ENCODE measurements at regions not wholly inside any gene's neighbourhood (a gene's known extent, or its start where the extent isn't known, plus 50 kb on each side); places are given as distances from the start of the nearest gene placed in this dataset.
"Not testable (repeated sequence)": the region's sequence is repeated elsewhere in the genome, so short reads cannot be mapped to it uniquely, and the experiment has no call there.

DNA sequence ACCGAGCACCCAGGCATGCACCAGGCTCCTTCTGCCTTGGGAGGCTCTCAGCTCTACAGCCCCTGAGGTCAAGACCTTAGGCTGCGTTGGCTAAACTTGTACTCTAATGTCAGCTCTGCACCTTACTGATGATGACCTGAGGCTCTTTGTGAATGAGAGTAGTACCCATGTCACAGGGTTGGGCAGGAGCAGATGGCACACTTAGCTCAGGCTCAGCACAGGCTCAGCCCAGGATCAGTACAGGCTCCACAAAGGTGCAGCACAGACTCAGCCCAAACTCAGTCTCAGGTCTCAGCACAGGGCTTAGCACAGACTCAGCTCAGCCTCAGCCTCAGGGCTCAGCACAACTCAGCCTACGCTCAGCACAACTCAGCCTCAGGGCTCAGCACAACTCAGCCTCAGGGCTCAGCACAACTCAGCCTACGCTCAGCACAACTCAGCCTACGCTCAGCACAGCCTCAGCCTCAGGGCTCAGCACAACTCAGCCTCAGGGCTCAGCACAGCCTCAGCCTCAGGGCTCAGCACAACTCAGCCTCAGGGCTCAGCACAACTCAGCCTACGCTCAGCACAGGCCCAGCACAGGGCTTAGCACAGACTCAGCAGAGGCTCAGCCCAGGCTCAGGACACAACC is 128.1 kb downstream of the LIMS4 start:
- H3K36me3 Mint-ChIP-seq (ENCODE audit: low read depth); H3K27me3 Mint-ChIP-seq; H3K4me1 Mint-ChIP-seq; H3K27ac Mint-ChIP-seq; H3K4me3 Mint-ChIP-seq; ATAC-seq (replicated peaks); H3K9me3 Mint-ChIP-seq: not testable (repeated sequence)

DNA sequence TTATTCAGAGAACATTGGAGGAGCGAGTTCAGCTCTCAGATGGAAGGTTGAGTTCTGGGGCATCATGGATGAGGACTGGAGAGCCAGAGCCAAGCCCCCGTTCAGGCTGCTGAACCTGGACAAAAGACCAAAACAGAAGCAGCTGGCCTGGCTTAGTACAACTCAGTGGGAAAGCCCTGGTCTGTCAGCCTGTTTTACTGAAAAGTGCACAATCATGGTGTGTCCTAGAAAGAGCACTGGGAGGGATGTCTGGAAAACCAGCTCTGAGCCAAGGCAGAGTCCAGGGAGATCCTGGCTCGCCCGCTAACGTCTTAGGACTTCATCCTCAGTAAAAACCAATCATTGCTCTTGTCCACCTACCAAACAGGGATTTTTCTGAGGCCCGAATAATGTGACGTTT is 129.7 kb upstream of the MTLN start:
- not testable (repeated sequence) for H3K36me3 Mint-ChIP-seq (ENCODE audit: low read depth); ATAC-seq (replicated peaks); H3K4me3 Mint-ChIP-seq; H3K9me3 Mint-ChIP-seq; H3K27ac Mint-ChIP-seq; H3K4me1 Mint-ChIP-seq; H3K27me3 Mint-ChIP-seq

- not testable (repeated sequence) for H3K4me3 Mint-ChIP-seq; ATAC-seq (replicated peaks); H3K27me3 Mint-ChIP-seq; H3K4me1 Mint-ChIP-seq; H3K9me3 Mint-ChIP-seq; H3K36me3 Mint-ChIP-seq (ENCODE audit: low read depth); H3K27ac Mint-ChIP-seq
Observed at GRCh38 chr2:110339126-110339525, 126.8 kb upstream of the MTLN start.

DNA sequence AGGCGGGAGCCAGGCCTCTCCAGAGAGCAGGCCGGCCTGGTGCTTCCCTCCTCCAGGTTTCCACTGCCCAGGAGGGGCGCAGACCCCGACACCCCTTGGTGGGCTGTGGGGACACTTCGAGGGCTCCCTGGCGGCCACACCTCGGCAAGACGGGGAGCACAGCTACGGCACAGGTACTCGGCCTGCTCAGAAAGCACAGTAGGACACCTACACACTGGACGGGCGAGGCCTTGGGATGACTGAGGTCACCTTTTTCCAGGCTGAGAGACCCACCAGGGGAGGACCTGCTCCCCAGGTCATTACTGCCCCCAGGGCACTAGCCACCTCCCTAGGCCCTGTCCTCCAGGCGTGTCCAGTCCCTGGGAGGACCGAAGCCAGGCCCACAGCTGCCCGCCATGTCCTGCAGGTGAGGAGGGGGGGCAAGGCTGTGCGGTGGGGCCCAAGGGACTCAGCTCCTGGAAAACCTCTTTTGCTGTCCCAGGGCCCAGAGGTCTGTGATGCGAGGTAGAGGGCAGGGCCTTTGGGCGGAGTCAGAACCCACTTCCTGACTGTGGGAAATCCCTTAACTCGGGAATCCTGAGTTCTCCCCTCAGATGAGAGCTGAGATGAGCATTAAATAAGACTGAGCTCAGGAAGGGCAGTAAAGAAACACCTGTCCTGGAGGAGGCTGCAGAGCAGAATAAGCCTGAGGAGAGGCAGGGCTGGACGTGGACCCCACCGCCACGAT is 126.1 kb upstream of the MTLN start:
- not testable (repeated sequence) for H3K4me3 Mint-ChIP-seq; H3K27me3 Mint-ChIP-seq; H3K36me3 Mint-ChIP-seq (ENCODE audit: low read depth); H3K27ac Mint-ChIP-seq; H3K9me3 Mint-ChIP-seq; H3K4me1 Mint-ChIP-seq; ATAC-seq (replicated peaks)

- not testable (repeated sequence) for H3K27me3 Mint-ChIP-seq; H3K4me1 Mint-ChIP-seq; H3K27ac Mint-ChIP-seq; H3K9me3 Mint-ChIP-seq; H3K4me3 Mint-ChIP-seq; H3K36me3 Mint-ChIP-seq (ENCODE audit: low read depth); ATAC-seq (replicated peaks)
Observed at GRCh38 chr2:110336071-110336470, 123.7 kb upstream of the MTLN start.

DNA sequence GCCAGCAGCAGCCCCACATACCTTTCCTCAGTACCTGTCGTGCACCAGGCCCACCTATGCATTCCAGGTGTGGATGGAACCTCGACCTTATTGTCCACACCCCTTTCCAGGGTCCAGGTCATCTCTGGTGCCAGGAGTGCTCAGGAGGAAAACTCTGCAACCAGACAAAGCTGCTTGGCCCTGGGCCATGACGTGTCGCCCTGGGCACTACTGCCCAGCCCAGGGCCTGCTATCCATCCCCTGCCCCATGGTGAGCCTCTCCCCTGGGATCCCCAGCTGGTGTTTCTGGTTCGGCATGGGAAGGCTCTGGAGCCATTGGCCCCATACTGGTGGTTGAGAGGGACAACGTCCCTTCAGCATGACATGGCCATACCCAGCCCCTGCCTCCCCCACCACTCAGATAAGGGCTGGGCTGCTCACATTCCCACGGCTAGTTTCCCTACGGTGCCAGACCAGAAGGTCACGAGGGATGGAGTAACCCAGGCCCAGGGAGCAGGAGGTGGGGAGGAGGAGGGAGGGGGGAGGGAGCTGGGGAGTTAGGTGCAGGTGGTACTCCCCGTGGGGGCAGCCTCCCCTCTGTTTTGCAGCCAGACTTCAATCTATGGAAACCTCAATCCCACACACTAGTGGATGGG is 123.2 kb upstream of the MTLN start:
- not testable (repeated sequence) for H3K9me3 Mint-ChIP-seq; H3K36me3 Mint-ChIP-seq (ENCODE audit: low read depth); H3K27ac Mint-ChIP-seq; H3K27me3 Mint-ChIP-seq; H3K4me3 Mint-ChIP-seq; ATAC-seq (replicated peaks); H3K4me1 Mint-ChIP-seq

- ATAC-seq (replicated peaks); H3K36me3 Mint-ChIP-seq (ENCODE audit: low read depth); H3K4me3 Mint-ChIP-seq; H3K9me3 Mint-ChIP-seq; H3K27me3 Mint-ChIP-seq; H3K4me1 Mint-ChIP-seq; H3K27ac Mint-ChIP-seq: not testable (repeated sequence)
Observed at GRCh38 chr2:110333114-110334095, 121.1 kb upstream of the MTLN start.

GRCh38 chr2:110331625-110332024 is 119.3 kb upstream of the MTLN start:
- not testable (repeated sequence) for H3K9me3 Mint-ChIP-seq; H3K27ac Mint-ChIP-seq; H3K4me3 Mint-ChIP-seq; H3K27me3 Mint-ChIP-seq; H3K4me1 Mint-ChIP-seq; H3K36me3 Mint-ChIP-seq (ENCODE audit: low read depth); ATAC-seq (replicated peaks)

DNA sequence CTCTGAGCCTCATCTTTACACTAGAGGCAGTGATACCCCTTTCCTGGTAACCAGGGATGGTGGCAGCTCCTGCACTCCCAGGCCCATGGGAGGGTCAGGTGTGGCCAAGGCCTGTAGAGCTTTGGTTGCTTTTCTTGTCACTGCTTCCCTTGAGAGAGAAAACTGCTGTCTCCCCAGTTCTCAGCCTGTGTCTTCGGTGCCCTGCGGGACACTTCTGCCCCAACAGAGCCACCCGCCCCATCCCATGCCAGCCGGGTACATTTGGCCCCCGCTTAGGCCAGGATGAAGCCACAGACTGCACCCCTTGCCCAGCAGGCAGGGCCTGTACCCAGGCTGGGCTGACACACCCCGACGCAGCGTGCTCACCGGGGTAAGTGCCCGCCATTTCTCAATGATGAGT is 117.4 kb upstream of the MTLN start:
- H3K4me1 Mint-ChIP-seq; H3K27me3 Mint-ChIP-seq; H3K4me3 Mint-ChIP-seq; H3K36me3 Mint-ChIP-seq (ENCODE audit: low read depth); H3K9me3 Mint-ChIP-seq; ATAC-seq (replicated peaks); H3K27ac Mint-ChIP-seq: not testable (repeated sequence)

GRCh38 chr2:110329158-110329557 is 116.8 kb upstream of the MTLN start:
- H3K27ac Mint-ChIP-seq; H3K9me3 Mint-ChIP-seq; H3K4me1 Mint-ChIP-seq; ATAC-seq (replicated peaks); H3K27me3 Mint-ChIP-seq; H3K36me3 Mint-ChIP-seq (ENCODE audit: low read depth); H3K4me3 Mint-ChIP-seq: not testable (repeated sequence)

GRCh38 chr2:110328677-110329076 is 116.3 kb upstream of the MTLN start:
- not testable (repeated sequence) for H3K4me1 Mint-ChIP-seq; ATAC-seq (replicated peaks); H3K27me3 Mint-ChIP-seq; H3K4me3 Mint-ChIP-seq; H3K9me3 Mint-ChIP-seq; H3K27ac Mint-ChIP-seq; H3K36me3 Mint-ChIP-seq (ENCODE audit: low read depth)

DNA sequence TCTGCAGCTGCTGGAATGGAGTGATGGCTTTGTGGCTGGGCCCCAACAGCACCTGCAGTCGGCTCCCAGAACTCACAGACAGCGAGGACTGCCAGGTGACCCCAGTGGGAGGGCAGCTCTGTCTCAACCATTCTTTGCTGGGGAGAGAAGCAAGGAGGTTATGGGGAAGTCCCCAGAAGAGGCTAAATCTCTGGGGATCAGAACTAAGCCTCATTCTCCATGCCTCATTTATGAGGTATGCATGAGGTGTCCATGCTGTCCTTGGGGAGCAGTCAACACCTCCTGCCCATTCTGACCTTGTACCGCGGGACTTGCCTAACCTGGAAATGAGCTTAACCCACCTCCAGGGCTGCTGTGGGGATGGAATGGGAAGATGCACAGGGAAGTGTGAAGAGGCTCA is 111.5 kb upstream of the MTLN start:
- H3K4me3 Mint-ChIP-seq; ATAC-seq (replicated peaks): not testable (repeated sequence)

GRCh38 chr2:110322535-110322934 is 110.2 kb upstream of the MTLN start:
- not testable (repeated sequence) for ATAC-seq (replicated peaks)

More for the DNA sequence above, 111.5 kb upstream of the MTLN start:
- H3K27me3 Mint-ChIP-seq; H3K4me1 Mint-ChIP-seq; H3K27ac Mint-ChIP-seq; H3K9me3 Mint-ChIP-seq; H3K36me3 Mint-ChIP-seq (ENCODE audit: low read depth): not testable (repeated sequence)

DNA sequence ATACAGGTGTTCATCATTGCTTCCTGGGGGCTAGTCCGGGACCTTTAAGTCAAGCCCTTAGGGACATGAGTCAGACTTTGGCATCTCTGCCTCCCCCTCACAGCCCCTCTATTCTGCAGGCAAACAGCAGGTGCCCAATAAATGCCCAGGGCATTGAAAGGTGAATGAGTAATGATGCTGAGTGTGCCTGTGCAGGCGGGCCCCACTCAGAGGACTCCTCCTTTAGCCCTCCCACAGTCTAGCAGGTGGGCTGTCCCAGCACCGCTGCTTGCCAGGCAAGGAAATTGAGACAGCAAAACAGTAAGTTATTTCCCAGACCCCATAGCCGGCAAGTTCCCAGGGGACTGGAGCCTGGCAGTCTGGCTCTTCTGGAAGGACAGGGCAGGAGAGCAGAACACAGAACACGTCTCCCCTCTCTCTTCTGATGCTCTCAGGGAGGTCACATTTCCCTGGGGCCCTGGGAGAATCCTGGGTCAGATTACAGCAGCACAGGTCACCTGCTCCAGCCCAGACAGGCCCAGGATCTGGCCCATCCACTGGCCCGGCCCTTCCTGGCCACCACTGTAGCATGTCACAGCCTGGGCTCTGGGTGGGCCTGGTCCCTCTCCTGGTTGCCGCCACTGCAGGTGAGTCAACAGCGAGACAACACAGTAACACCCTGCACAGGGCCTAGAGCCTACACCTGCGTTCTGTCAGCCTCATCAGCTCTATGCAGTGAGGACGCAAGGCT is 108.7 kb upstream of the MTLN start:
- H3K27me3 Mint-ChIP-seq; H3K36me3 Mint-ChIP-seq (ENCODE audit: low read depth); H3K4me1 Mint-ChIP-seq; H3K4me3 Mint-ChIP-seq; ATAC-seq (replicated peaks); H3K27ac Mint-ChIP-seq; H3K9me3 Mint-ChIP-seq: not testable (repeated sequence)

More at GRCh38 chr2:110322535-110322934, 110.2 kb upstream of the MTLN start:
- not testable (repeated sequence) for H3K4me3 Mint-ChIP-seq; H3K4me1 Mint-ChIP-seq; H3K27ac Mint-ChIP-seq; H3K27me3 Mint-ChIP-seq; H3K36me3 Mint-ChIP-seq (ENCODE audit: low read depth); H3K9me3 Mint-ChIP-seq

Data from activated T-helper 17 cell treated with anti-CD3 and anti-CD28 coated beads, Interleukin-2, amount 50 U/mL, for 72 hours (primary cell).